SK-N-SH treated with all-trans-retinoic acid at 6 μM for 48 hours (cell line): ENCODE measurements at regions not wholly inside any gene's neighbourhood (a gene's known extent, or its start where the extent isn't known, plus 50 kb on each side); places are given as distances from the start of the nearest gene placed in this dataset.

Source experiments
- ATAC-seq: fragments of 200-7000 bp; cut with Tn5 transposase; 3 replicates; pipeline ENCODE4 v1.9.1; 2020; ENCODE audit warnings: mild to moderate bottlenecking, moderate library complexity
- ARNTL ChIP-seq: fragments of 450-650 bp; formaldehyde crosslinking; IDR thresholded peaks from 2 replicates; pipeline ENCODE4 v1.5.0; 2020; ENCODE audit warnings: low read depth, mild to moderate bottlenecking, moderate library complexity, borderline replicate concordance
- BACH2 ChIP-seq: fragments of 250-450 bp; sonication (Bioruptor Pico); IDR thresholded peaks from 2 replicates; pipeline ENCODE4 v1.9.0; 2021; ENCODE audit warnings: mild to moderate bottlenecking, borderline replicate concordance
- CSDC2 ChIP-seq: fragments of 250-450 bp; sonication (Bioruptor Pico); IDR thresholded peaks from 2 replicates; pipeline ENCODE4 v1.5.0; 2020; ENCODE audit warnings: mild to moderate bottlenecking, moderate library complexity
- GLIS3 ChIP-seq: fragments of 250-450 bp; sonication (Bioruptor Pico); IDR thresholded peaks from 2 replicates; pipeline ENCODE4 v1.5.0; 2020; ENCODE audit warnings: mild to moderate bottlenecking, moderate library complexity
- ISL1 ChIP-seq: fragments of 250-450 bp; sonication (Bioruptor Pico); IDR thresholded peaks from 2 replicates; pipeline ENCODE4 v2.1.2; 2022; ENCODE audit warnings: mild to moderate bottlenecking, moderate library complexity
- OSR1 ChIP-seq: fragments of 250-450 bp; sonication (Bioruptor Pico); IDR thresholded peaks from 2 replicates; pipeline ENCODE4 v1.8.0; 2022; ENCODE audit warnings: moderate library complexity, mild to moderate bottlenecking, inconsistent platforms
- PPARA ChIP-seq: fragments of 250-450 bp; sonication (Bioruptor Pico); IDR thresholded peaks from 2 replicates; pipeline ENCODE4 v1.5.0; 2020; ENCODE audit warnings: mild to moderate bottlenecking, borderline replicate concordance
- RARB ChIP-seq: fragments of 250-450 bp; sonication (Bioruptor Pico); IDR thresholded peaks from 2 replicates; pipeline ENCODE4 v1.8.0; 2021; ENCODE audit warnings: mild to moderate bottlenecking, moderate library complexity
- SNAI2 ChIP-seq: fragments of 250-450 bp; sonication (Bioruptor Pico); IDR thresholded peaks from 2 replicates; pipeline ENCODE4 v1.5.0; 2020; ENCODE audit warnings: mild to moderate bottlenecking, moderate library complexity
- TCF4 ChIP-seq: fragments of 250-450 bp; sonication (Bioruptor Pico); IDR thresholded peaks from 2 replicates; pipeline ENCODE4 v1.8.0; 2021; ENCODE audit warnings: mild to moderate bottlenecking, moderate library complexity, borderline replicate concordance
- TOX ChIP-seq: fragments of 250-450 bp; sonication (Bioruptor Pico); IDR thresholded peaks from 2 replicates; pipeline ENCODE4 v1.8.0; 2021; ENCODE audit warnings: mild to moderate bottlenecking, moderate library complexity, borderline replicate concordance
- ZFP30 ChIP-seq: fragments of 450-650 bp; formaldehyde crosslinking; IDR thresholded peaks from 2 replicates; pipeline ENCODE4 v1.5.0; 2022; ENCODE audit warnings: mild to moderate bottlenecking, moderate library complexity
- ZNF8 ChIP-seq: fragments of 450-650 bp; formaldehyde crosslinking; IDR thresholded peaks from 2 replicates; pipeline ENCODE4 v1.5.0; 2020; ENCODE audit warnings: mild to moderate bottlenecking, moderate library complexity
- TF ChIP-seq, protein P1 (sequence below): fragments of 250-450 bp; sonication (Bioruptor Pico); IDR thresholded peaks from 2 replicates; pipeline ENCODE4 v1.8.0; 2021; ENCODE audit warnings: low read depth, mild to moderate bottlenecking, moderate library complexity, borderline replicate concordance
- TF ChIP-seq, protein P2 (sequence below): fragments of 250-450 bp; sonication (Bioruptor Pico); IDR thresholded peaks from 2 replicates; pipeline ENCODE4 v1.8.0; 2020; ENCODE audit warnings: mild to moderate bottlenecking, moderate library complexity, borderline replicate concordance
- TF ChIP-seq, protein P3 (sequence below): fragments of 250-450 bp; sonication (Bioruptor Pico); IDR thresholded peaks from 2 replicates; pipeline ENCODE4 v1.5.1; 2021; ENCODE audit warnings: mild to moderate bottlenecking, moderate library complexity
- TF ChIP-seq, protein P4 (sequence below): fragments of 250-450 bp; sonication (Bioruptor Pico); IDR thresholded peaks from 2 replicates; pipeline ENCODE4 v1.5.1; 2020; ENCODE audit warnings: low read depth, mild to moderate bottlenecking, moderate library complexity
- TF ChIP-seq, protein P5 (sequence below): fragments of 250-450 bp; sonication (Bioruptor Pico); IDR thresholded peaks from 2 replicates; pipeline ENCODE4 v1.5.0; 2020; ENCODE audit warnings: mild to moderate bottlenecking, moderate library complexity

DNA sequence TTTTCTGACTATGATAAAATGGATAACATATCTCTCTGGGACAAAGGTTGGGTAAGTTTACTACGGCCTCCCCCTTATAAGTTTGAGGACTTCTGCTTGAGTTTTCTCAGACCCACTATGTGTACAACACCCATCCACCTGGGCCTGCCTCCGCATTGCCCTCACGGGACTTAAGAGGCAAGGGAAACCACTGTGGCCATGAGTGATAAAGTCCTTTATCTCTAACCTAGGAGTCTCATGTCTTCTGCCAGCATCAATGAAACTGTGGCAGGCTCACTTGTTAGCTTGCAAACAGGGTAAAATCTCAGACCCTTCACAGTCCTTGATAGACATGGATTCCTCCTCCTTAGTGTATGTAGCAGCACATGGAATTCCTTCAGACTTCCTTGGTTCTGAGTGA is 173.4 kb upstream of the MYLIP start (continued):
- TF ChIP-seq, protein P1, sequence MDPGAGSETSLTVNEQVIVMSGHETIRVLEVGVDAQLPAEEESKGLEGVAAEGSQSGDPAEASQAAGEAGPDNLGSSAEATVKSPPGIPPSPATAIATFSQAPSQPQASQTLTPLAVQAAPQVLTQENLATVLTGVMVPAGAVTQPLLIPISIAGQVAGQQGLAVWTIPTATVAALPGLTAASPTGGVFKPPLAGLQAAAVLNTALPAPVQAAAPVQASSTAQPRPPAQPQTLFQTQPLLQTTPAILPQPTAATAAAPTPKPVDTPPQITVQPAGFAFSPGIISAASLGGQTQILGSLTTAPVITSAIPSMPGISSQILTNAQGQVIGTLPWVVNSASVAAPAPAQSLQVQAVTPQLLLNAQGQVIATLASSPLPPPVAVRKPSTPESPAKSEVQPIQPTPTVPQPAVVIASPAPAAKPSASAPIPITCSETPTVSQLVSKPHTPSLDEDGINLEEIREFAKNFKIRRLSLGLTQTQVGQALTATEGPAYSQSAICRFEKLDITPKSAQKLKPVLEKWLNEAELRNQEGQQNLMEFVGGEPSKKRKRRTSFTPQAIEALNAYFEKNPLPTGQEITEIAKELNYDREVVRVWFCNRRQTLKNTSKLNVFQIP (CRISPR knock-in tag), result no peak
- TF ChIP-seq BACH2 (CRISPR knock-in tag), result no peak
- TF ChIP-seq, protein P2, sequence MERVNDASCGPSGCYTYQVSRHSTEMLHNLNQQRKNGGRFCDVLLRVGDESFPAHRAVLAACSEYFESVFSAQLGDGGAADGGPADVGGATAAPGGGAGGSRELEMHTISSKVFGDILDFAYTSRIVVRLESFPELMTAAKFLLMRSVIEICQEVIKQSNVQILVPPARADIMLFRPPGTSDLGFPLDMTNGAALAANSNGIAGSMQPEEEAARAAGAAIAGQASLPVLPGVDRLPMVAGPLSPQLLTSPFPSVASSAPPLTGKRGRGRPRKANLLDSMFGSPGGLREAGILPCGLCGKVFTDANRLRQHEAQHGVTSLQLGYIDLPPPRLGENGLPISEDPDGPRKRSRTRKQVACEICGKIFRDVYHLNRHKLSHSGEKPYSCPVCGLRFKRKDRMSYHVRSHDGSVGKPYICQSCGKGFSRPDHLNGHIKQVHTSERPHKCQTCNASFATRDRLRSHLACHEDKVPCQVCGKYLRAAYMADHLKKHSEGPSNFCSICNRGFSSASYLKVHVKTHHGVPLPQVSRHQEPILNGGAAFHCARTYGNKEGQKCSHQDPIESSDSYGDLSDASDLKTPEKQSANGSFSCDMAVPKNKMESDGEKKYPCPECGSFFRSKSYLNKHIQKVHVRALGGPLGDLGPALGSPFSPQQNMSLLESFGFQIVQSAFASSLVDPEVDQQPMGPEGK (CRISPR knock-in tag), result no peak
- TF ChIP-seq, all 23 proteins: peak for 0

DNA sequence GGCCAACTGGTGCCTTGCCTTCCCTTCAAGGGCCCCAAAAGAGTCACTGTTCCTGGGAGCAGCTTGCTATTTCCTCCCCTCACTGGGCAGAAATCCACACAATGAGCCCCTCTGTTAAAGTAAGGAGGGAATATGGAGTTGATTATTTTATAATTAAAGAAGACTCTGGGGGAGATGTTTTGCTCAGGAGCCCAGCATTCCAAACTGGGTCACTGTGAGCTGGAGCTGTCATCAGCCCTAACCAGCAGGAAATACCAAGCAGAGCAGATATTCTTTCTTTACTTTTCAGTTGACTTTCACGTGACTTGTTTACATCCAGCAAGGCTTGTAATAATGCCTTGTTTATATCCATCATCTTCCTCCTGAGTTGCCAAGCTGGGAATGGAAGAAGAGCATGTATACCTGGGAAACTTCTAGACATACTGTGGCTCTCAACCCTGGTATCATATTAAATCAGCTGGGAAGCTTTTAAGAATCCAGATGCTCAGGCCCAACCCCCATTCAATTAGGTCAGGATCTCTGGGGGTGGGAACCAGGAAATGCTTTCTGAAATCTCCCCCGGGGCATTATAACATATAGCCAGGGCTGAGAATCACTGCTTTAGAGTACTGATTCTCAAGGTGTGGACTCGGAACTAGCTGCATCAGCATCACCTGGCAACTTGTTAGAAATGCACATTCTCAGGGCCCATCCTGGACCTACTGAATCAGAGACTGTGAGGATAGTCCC is 175.6 kb upstream of the MYLIP start:
- TF ChIP-seq, protein P3, sequence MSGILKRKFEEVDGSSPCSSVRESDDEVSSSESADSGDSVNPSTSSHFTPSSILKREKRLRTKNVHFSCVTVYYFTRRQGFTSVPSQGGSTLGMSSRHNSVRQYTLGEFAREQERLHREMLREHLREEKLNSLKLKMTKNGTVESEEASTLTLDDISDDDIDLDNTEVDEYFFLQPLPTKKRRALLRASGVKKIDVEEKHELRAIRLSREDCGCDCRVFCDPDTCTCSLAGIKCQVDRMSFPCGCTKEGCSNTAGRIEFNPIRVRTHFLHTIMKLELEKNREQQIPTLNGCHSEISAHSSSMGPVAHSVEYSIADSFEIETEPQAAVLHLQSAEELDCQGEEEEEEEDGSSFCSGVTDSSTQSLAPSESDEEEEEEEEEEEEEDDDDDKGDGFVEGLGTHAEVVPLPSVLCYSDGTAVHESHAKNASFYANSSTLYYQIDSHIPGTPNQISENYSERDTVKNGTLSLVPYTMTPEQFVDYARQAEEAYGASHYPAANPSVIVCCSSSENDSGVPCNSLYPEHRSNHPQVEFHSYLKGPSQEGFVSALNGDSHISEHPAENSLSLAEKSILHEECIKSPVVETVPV (CRISPR knock-in tag), result no peak
- TF ChIP-seq ZFP30 (CRISPR knock-in tag), result no peak
- no peak for TF ChIP-seq RARB
- no peak for TF ChIP-seq TOX
- no peak for TF ChIP-seq ARNTL
- no peak for TF ChIP-seq CSDC2 (CRISPR knock-in tag)
- TF ChIP-seq ZNF8 (CRISPR knock-in tag), result no peak
- TF ChIP-seq SNAI2 (CRISPR knock-in tag), result no peak
- TF ChIP-seq, protein P2 (CRISPR knock-in tag), result no peak
- TF ChIP-seq BACH2 (CRISPR knock-in tag), result no peak
- TF ChIP-seq, protein P1 (CRISPR knock-in tag), result no peak
- TF ChIP-seq GLIS3 (CRISPR knock-in tag), result no peak
- TF ChIP-seq, protein P4, sequence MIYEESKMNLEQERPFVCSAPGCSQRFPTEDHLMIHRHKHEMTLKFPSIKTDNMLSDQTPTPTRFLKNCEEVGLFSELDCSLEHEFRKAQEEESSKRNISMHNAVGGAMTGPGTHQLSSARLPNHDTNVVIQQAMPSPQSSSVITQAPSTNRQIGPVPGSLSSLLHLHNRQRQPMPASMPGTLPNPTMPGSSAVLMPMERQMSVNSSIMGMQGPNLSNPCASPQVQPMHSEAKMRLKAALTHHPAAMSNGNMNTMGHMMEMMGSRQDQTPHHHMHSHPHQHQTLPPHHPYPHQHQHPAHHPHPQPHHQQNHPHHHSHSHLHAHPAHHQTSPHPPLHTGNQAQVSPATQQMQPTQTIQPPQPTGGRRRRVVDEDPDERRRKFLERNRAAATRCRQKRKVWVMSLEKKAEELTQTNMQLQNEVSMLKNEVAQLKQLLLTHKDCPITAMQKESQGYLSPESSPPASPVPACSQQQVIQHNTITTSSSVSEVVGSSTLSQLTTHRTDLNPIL (CRISPR knock-in tag), result no peak
- no peak for TF ChIP-seq OSR1 (CRISPR knock-in tag)
- TF ChIP-seq ISL1 (CRISPR knock-in tag), result no peak
- no peak for TF ChIP-seq TCF4 (CRISPR knock-in tag)
- no peak for TF ChIP-seq PPARA
- TF ChIP-seq, protein P5, sequence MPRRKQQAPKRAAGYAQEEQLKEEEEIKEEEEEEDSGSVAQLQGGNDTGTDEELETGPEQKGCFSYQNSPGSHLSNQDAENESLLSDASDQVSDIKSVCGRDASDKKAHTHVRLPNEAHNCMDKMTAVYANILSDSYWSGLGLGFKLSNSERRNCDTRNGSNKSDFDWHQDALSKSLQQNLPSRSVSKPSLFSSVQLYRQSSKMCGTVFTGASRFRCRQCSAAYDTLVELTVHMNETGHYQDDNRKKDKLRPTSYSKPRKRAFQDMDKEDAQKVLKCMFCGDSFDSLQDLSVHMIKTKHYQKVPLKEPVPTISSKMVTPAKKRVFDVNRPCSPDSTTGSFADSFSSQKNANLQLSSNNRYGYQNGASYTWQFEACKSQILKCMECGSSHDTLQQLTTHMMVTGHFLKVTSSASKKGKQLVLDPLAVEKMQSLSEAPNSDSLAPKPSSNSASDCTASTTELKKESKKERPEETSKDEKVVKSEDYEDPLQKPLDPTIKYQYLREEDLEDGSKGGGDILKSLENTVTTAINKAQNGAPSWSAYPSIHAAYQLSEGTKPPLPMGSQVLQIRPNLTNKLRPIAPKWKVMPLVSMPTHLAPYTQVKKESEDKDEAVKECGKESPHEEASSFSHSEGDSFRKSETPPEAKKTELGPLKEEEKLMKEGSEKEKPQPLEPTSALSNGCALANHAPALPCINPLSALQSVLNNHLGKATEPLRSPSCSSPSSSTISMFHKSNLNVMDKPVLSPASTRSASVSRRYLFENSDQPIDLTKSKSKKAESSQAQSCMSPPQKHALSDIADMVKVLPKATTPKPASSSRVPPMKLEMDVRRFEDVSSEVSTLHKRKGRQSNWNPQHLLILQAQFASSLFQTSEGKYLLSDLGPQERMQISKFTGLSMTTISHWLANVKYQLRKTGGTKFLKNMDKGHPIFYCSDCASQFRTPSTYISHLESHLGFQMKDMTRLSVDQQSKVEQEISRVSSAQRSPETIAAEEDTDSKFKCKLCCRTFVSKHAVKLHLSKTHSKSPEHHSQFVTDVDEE (CRISPR knock-in tag), result no peak
- no peak for ATAC-seq
